Heart left ventricle (tissue), 13 donors: ENCODE measurements at regions not wholly inside any gene's neighbourhood (a gene's known extent, or its start where the extent isn't known, plus 50 kb on each side); places are given as distances from the start of the nearest gene placed in this dataset.

Source experiments
- POLR2A ChIP-seq, 2 donors: fragments of 450-650 bp; IDR thresholded peaks; one replicate each; pipeline ENCODE4 v1.6.1; 2017; ENCODE audit warnings: antibody characterized with exemption in 2 of 2, mild to moderate bottlenecking in 2 of 2, moderate library complexity in 2 of 2
- TF ChIP-seq, protein P1 (sequence below), 12 donors: fragments of 200-600 bp; sonication (generic) in 4 of 12; IDR thresholded peaks; one replicate each; pipeline versions ENCODE4 v1.5.0 to v1.8.0; 2018 to 2022; ENCODE audit warnings: antibody characterized with exemption in 12 of 12, mild to moderate bottlenecking in 5 of 12
- donor health status: ischemic (EF 13 %, LVEDD 7.1; RV severe dilation, severe dysfunction).
- donor health status: DM: no; HTN: yes; CAD: no.
- donor health status: DM: no; HTN: no; CAD: no.
- donor health status: ischemic (EF 25% LVEDD 6.9; RV normal size, moderate dysfunction).
- donor health status: ischemic (EF 25% LVEDD 5.7; RV mildly dilated, moderate dysfunction).
- donor health status: ischemic (EF 35%, LVEDD 5.7; RV mildly dilated, moderate dysfunction).
- donor health status: nonischemic (EF 11% LVEDD 7.7; RV severe dilation, severe dysfunction).
- donor health status: DM: yes; HTN: yes; CAD: no.
- donor health status: PGD.
- donor health status: ischemic (EF 29% LVEDD 5.4; RV normal size, mild dysfunction).
- donor health status: nonischemic (EF 23%, LVEDD 6.1; RV moderate dilation, normal function).

DNA sequence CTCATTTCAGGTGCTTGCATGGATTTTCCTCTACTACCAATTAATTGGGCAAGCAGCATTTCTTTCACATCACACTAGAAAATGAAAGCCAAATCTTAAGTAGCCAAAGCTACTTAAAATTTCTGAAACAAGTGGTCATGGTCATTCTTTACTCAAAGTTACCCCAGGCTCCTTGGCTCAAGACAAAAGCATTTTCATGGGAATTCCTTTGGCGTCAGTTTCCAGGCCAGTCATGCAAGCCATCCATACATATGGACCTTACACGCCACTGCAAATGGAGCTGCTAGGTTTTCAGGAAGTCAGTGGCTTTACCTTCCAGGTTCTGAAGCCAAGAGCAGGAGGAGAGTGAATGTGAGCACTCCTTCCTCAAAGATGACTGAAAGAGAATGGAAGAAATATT is 83.7 kb upstream of the IL12A start:
- no peak for TF ChIP-seq POLR2A (IDR thresholded peaks at IDR 0.05)
- TF ChIP-seq, protein P1, sequence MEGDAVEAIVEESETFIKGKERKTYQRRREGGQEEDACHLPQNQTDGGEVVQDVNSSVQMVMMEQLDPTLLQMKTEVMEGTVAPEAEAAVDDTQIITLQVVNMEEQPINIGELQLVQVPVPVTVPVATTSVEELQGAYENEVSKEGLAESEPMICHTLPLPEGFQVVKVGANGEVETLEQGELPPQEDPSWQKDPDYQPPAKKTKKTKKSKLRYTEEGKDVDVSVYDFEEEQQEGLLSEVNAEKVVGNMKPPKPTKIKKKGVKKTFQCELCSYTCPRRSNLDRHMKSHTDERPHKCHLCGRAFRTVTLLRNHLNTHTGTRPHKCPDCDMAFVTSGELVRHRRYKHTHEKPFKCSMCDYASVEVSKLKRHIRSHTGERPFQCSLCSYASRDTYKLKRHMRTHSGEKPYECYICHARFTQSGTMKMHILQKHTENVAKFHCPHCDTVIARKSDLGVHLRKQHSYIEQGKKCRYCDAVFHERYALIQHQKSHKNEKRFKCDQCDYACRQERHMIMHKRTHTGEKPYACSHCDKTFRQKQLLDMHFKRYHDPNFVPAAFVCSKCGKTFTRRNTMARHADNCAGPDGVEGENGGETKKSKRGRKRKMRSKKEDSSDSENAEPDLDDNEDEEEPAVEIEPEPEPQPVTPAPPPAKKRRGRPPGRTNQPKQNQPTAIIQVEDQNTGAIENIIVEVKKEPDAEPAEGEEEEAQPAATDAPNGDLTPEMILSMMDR (IDR thresholded peaks at IDR 0.05) = no peak
